ENCODE measurements at regions not wholly inside any gene's neighbourhood (a gene's known extent, or its start where the extent isn't known, plus 50 kb on each side); places are given as distances from the start of the nearest gene placed in this dataset.

DNA sequence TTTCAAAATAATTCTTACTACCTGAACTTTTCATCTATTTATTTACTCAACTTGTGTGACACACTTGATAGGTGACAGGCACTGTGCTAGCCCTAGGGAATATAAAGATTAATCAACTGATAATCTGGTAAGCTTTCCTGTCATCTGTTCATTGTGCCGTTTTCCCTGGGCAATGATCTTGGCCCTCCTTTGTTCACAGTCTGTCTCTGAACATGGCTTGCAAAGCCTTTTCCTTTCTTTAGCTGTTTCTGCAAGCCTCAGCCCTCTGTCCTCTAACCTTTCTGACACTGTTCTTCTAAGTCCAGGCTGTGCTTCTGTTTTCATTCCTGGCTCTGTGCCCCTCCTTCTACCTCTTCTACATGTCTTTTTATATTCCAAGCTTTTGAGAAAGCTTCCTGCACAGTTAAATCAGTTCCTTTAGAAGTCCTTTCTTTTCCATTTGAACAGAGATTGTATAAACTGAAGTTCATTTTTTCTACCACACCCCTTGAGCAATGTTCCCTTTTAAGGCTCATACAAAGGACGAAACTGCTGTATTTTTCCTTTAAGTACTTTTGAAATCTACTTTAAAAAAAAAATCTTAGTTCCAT, 803.0 kb upstream of the ZNF608 start:
- no peak for DNase-seq (ENCODE audit: extremely low read depth, low read depth)
- H3K4me3 ChIP-seq (replicated peaks; ENCODE audit: low read depth, low read length): no peak overlapping the region
- TF ChIP-seq, protein P1, sequence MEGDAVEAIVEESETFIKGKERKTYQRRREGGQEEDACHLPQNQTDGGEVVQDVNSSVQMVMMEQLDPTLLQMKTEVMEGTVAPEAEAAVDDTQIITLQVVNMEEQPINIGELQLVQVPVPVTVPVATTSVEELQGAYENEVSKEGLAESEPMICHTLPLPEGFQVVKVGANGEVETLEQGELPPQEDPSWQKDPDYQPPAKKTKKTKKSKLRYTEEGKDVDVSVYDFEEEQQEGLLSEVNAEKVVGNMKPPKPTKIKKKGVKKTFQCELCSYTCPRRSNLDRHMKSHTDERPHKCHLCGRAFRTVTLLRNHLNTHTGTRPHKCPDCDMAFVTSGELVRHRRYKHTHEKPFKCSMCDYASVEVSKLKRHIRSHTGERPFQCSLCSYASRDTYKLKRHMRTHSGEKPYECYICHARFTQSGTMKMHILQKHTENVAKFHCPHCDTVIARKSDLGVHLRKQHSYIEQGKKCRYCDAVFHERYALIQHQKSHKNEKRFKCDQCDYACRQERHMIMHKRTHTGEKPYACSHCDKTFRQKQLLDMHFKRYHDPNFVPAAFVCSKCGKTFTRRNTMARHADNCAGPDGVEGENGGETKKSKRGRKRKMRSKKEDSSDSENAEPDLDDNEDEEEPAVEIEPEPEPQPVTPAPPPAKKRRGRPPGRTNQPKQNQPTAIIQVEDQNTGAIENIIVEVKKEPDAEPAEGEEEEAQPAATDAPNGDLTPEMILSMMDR (IDR thresholded peaks at IDR 0.05; ENCODE audit: low read depth, low read length, missing control alignments): no peak

DNA sequence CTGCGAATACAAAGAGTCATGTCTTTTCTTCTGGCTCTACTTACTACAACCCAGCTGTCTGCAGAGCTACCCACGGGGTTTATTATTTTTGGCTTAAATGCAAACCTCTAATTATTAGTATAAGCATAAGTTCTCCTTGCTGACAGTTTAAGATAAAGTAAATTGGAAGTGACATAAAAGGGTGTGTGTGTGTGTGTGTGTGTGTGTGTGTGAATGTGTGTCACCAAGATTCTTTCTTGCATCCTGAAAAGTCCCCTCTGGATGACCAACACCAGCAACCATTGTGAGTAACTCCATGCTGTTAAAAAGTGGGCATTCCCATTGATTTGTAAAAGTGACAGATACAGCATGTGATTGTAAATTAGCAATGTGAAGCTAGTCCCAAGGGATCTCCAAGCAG, 803.8 kb upstream of the ZNF608 start:
- no peak overlapping the region for H3K4me3 ChIP-seq (replicated peaks; ENCODE audit: low read depth, low read length)
- TF ChIP-seq, protein P1 (IDR thresholded peaks at IDR 0.05; ENCODE audit: low read depth, low read length, missing control alignments): no peak
- peak; percentile 36 for DNase-seq (ENCODE audit: extremely low read depth, low read depth)

DNA sequence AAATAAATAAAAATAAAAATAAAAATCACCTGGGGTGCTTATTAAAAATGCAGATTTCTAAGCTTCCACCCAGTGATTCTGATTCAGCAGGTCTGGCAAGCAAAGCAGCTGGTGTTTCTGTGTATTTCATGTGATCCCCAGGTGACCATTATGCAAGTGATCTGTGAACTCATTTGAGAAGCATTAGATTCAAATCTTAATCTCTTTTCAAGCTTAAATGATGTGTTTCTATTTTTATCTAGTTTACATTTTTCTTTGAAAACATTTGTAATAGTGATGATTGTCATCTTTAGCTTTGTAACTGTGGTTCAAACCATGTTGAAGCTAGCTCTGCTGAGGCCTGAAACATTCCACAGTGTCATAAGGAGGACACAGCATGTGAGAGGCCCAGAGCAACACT, 804.8 kb upstream of the ZNF608 start:
- TF ChIP-seq, protein P1 (IDR thresholded peaks at IDR 0.05; ENCODE audit: low read depth, low read length, missing control alignments): no peak
- H3K4me3 ChIP-seq (replicated peaks; ENCODE audit: low read depth, low read length): no peak overlapping the region
- DNase-seq (ENCODE audit: extremely low read depth, low read depth): no peak

DNA sequence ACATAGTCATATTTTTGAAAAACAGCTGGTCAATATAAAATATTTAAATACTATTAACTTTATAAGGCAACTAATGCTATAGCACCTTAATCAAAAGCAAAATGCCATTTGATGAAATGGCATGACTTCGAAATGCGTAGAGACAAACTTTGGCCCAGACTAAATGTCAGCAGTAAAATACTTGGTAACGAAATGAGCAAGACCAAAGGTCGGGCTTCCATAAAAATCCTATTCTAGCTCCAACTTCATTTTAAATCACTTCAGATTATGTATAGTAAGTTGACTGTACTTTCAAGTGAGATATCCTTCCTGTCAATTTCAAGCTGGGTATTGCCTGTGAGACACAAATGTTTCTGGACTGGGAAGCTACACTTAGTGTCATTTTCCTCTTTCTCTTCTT, 805.4 kb upstream of the ZNF608 start:
- TF ChIP-seq, protein P1 (IDR thresholded peaks at IDR 0.05; ENCODE audit: low read depth, low read length, missing control alignments): no peak
- no peak for DNase-seq (ENCODE audit: extremely low read depth, low read depth)
- H3K4me3 ChIP-seq (replicated peaks; ENCODE audit: low read depth, low read length): no peak overlapping the region

DNA sequence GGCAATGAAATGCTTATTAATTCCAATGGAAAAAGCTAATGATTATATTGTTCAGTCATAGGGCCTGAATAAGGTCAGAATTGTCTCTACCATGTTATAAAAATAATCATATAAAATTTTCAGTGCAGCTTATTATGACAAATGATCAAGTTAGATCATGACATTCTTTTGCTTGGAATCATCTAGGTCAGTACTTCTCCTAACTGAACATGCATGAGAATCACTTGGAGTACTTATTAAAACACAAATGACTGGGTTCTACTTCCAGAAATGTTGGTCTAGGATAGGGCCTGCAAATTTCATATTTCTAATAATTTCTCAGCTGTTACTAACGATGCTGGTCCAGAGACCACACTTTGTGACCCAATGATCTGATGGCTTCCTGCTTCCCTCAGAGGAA, 806.0 kb upstream of the ZNF608 start:
- DNase-seq (ENCODE audit: extremely low read depth, low read depth): no peak
- H3K4me3 ChIP-seq (replicated peaks; ENCODE audit: low read depth, low read length): no peak overlapping the region
- TF ChIP-seq, protein P1 (IDR thresholded peaks at IDR 0.05; ENCODE audit: low read depth, low read length, missing control alignments): no peak

DNA sequence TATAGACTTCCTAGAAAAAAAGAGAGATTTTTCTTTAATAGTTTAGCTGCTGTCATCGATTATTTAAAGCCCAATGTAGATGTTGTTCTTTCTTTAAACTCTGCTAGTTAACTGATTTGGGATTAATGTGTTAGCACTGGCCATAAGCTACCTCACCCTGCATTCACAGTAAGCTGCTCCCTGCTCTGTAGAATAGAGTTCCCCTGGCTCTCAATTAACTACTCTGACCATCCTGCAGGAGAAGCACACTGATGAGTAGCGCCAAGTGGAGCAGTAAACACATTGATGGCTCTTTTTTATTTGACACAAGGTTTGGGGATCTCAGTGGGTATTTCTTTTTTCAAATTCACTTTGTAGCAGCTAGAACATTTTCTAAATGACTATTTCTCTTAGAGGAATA, 807.9 kb upstream of the ZNF608 start:
- H3K4me3 ChIP-seq (replicated peaks; ENCODE audit: low read depth, low read length): no peak overlapping the region
- TF ChIP-seq, protein P1 (IDR thresholded peaks at IDR 0.05; ENCODE audit: low read depth, low read length, missing control alignments): no peak
- no peak for DNase-seq (ENCODE audit: extremely low read depth, low read depth)

DNA sequence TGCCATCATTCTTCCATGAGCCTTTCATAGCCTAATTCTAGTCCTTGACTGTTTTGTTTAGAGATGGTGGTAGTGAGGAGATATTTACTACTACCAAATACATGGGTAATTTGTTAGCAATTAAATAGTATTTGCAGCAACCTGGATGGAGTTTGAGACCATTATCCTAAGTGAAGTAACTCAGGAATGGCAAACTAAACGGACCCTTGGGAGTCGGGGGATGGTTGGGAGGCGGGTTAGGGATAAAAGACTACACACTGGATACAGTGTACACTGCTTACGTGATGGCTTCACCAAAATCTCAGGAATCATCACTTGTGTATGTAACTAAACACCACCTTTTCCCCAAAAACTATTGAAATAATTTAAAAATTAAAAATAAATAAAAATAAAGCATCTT, 809.2 kb upstream of the ZNF608 start:
- no peak for DNase-seq (ENCODE audit: extremely low read depth, low read depth)
- TF ChIP-seq, protein P1 (IDR thresholded peaks at IDR 0.05; ENCODE audit: low read depth, low read length, missing control alignments): no peak
- H3K4me3 ChIP-seq (replicated peaks; ENCODE audit: low read depth, low read length): no peak overlapping the region
